Keratinocyte (primary cell): ENCODE measurements at regions not wholly inside any gene's neighbourhood (a gene's known extent, or its start where the extent isn't known, plus 50 kb on each side); places are given as distances from the start of the nearest gene placed in this dataset.
"Not testable (repeated sequence)": the region's sequence is repeated elsewhere in the genome, so short reads cannot be mapped to it uniquely, and the experiment has no call there.

ENCODE experiments used
- DNase-seq: peaks from one replicate; pipeline ENCODE4 v3.0.0-alpha.2; 2011; ENCODE audit warnings: low read depth, missing footprints, low spot score
- FAIRE-seq: peaks from 2 replicates; lab custom pipeline; 2011; peaks lifted over from hg19 to GRCh38; lab: Jason Lieb, UNC
- H2AFZ ChIP-seq: 2 replicates; pipeline ENCODE4 v1.6.0; 2012; ENCODE audit warnings: low read length, control low read depth, inconsistent platforms; ENCODE audit not compliant: control insufficient read depth
- H3K27ac ChIP-seq: 2 replicates; pipeline ENCODE4 v1.5.1; 2011; ENCODE audit warnings: low read length; ENCODE audit not compliant: control insufficient read depth, insufficient read depth
- H3K27me3 ChIP-seq: 3 replicates; pipeline ENCODE4 v1.6.0; 2011; ENCODE audit warnings: low read length; ENCODE audit not compliant: control insufficient read depth, insufficient read depth; ENCODE audit errors: extremely low read depth
- H3K36me3 ChIP-seq, 2 experiments: 2 replicates in 1 of 2; 3 replicates in 1 of 2; pipeline ENCODE4 v1.5.1; 2011; ENCODE audit warnings: low read length in 2 of 2, mild to moderate bottlenecking in 1 of 2; ENCODE audit not compliant: control insufficient read depth in 2 of 2, insufficient read depth in 2 of 2; ENCODE audit errors: extremely low read depth in 1 of 2
- H3K4me1 ChIP-seq: 3 replicates; pipeline ENCODE4 v1.5.1; 2011; ENCODE audit warnings: low read length; ENCODE audit not compliant: control insufficient read depth, insufficient read depth; ENCODE audit errors: extremely low read depth
- H3K4me2 ChIP-seq: 3 replicates; pipeline ENCODE4 v1.6.0; 2011; ENCODE audit warnings: low read depth, low read length; ENCODE audit not compliant: control insufficient read depth, insufficient read depth; ENCODE audit errors: extremely low read depth
- H3K4me3 ChIP-seq, 3 experiments: fragments of 200-600 bp in 1 of 3; sonication (generic) in 1 of 3; 2 replicates in 2 of 3; 3 replicates in 1 of 3; pipeline ENCODE4 v1.5.1; 2011 to 2016; ENCODE audit warnings: low read length in 3 of 3, mild to moderate bottlenecking in 3 of 3, control low read depth in 2 of 3, inconsistent platforms in 1 of 3, low read depth in 1 of 3, mixed read lengths in 1 of 3, mixed run types in 1 of 3, moderate library complexity in 1 of 3; ENCODE audit not compliant: control insufficient read depth in 2 of 3, insufficient read depth in 2 of 3; ENCODE audit errors: extremely low read depth in 1 of 3
- H3K79me2 ChIP-seq: 2 replicates; pipeline ENCODE4 v1.6.0; 2012; ENCODE audit warnings: low read length; ENCODE audit not compliant: control insufficient read depth, insufficient read depth
- H3K9ac ChIP-seq: 3 replicates; pipeline ENCODE4 v1.6.0; 2011; ENCODE audit warnings: low read length; ENCODE audit not compliant: control insufficient read depth, insufficient read depth; ENCODE audit errors: extremely low read depth
- H3K9me1 ChIP-seq: 3 replicates; pipeline ENCODE4 v1.6.0; 2011; ENCODE audit warnings: low read length; ENCODE audit not compliant: control insufficient read depth, insufficient read depth; ENCODE audit errors: extremely low read depth
- H3K9me3 ChIP-seq: 2 replicates; pipeline ENCODE4 v1.5.1; 2012; ENCODE audit warnings: low read depth, low read length; ENCODE audit not compliant: control insufficient read depth
- H4K20me1 ChIP-seq: 3 replicates; pipeline ENCODE4 v1.6.0; 2011; ENCODE audit warnings: low read length; ENCODE audit not compliant: control insufficient read depth, insufficient read depth; ENCODE audit errors: extremely low read depth
- CTCF ChIP-seq, 3 experiments: IDR thresholded peaks in 1 of 3; conservative IDR thresholded peaks in 1 of 3; optimal IDR thresholded peaks in 1 of 3; 2 replicates in 2 of 3; 3 replicates in 1 of 3; pipeline versions ENCODE3 to v1.5.1; 2011; ENCODE audit warnings: low read length in 3 of 3, mild to moderate bottlenecking in 3 of 3, moderate library complexity in 2 of 3, control low read depth in 1 of 3, inconsistent platforms in 1 of 3; ENCODE audit not compliant: insufficient read depth in 2 of 3; ENCODE audit errors: extremely low read depth in 1 of 3
- EZH2 ChIP-seq: IDR thresholded peaks from one replicate; pipeline ENCODE4 v1.6.1; 2012; ENCODE audit warnings: inconsistent platforms, mild to moderate bottlenecking, low read length, moderate library complexity
- dilution Hi-C: fragments of 300-500 bp; cut with MboI; formaldehyde crosslinking; loops from one replicate; pipeline ENCODE4 v1.7.0; 2020; ENCODE audit warnings: low sequenced_read_pairs; ENCODE audit not compliant: extremely low pct_ligation_motif_present

- H3K79me2 ChIP-seq, result no peaks in the 10 kb centered on the region
- no peaks in the 10 kb centered on the region for H3K36me3 ChIP-seq
- TF ChIP-seq EZH2 (no peak), CTCF (optimal IDR thresholded peaks at IDR 0.05 in 1 of 3, IDR thresholded peaks at IDR 0.05 in 1 of 3, conservative IDR thresholded peaks at IDR 0.05 in 1 of 3; ENCODE audit: extremely low read depth in 1 of 3, insufficient read depth in 2 of 3, low read length in 3 of 3) (no peak)
- DNase-seq (no peak), FAIRE-seq (no peak)
- H3K4me1 ChIP-seq, result peaks cover 6% of the 10 kb centered on the region
- H3K27ac ChIP-seq, result no peak overlapping the region
- H3K4me2 ChIP-seq, result no peak overlapping the region
- H3K9ac ChIP-seq, result no peak overlapping the region
- no peaks in the 10 kb centered on the region for H3K27me3 ChIP-seq
- H2AFZ ChIP-seq, result no peak overlapping the region
- no peaks in the 10 kb centered on the region for H4K20me1 ChIP-seq
- H3K4me3 ChIP-seq, result no peak overlapping the region
- H3K9me1 ChIP-seq, result no peaks in the 10 kb centered on the region
- no peaks in the 10 kb centered on the region for H3K9me3 ChIP-seq
- dilution Hi-C loops, result no loop called here
Observed at GRCh38 chr5:130398825-130399224, 494.6 kb downstream of the CHSY3 start.

- H3K27me3 ChIP-seq, H3K9me1 ChIP-seq, H3K4me2 ChIP-seq, H2AFZ ChIP-seq, dilution Hi-C loops, FAIRE-seq, DNase-seq, H3K9ac ChIP-seq, H3K27ac ChIP-seq, H3K4me3 ChIP-seq, H3K79me2 ChIP-seq, H3K36me3 ChIP-seq, H3K4me1 ChIP-seq, H4K20me1 ChIP-seq, H3K9me3 ChIP-seq: not testable (repeated sequence)
Observed at GRCh38 chr5:130397727-130398126, 493.5 kb downstream of the CHSY3 start.

GRCh38 chr5:130397132-130397531 lies 492.9 kb downstream of the CHSY3 start:
- H3K27me3 ChIP-seq, result no peaks in the 10 kb centered on the region
- FAIRE-seq, result no peak
- no peaks in the 10 kb centered on the region for H3K36me3 ChIP-seq
- no peaks in the 10 kb centered on the region for H3K79me2 ChIP-seq
- no peak overlapping the region for H3K4me2 ChIP-seq
- peaks cover 6% of the 10 kb centered on the region for H3K4me1 ChIP-seq
- H2AFZ ChIP-seq, result no peak overlapping the region
- no peak overlapping the region for H3K4me3 ChIP-seq
- H3K9me1 ChIP-seq, result no peaks in the 10 kb centered on the region
- no peak for TF ChIP-seq EZH2
- no peak for TF ChIP-seq CTCF (optimal IDR thresholded peaks at IDR 0.05 in 1 of 3, IDR thresholded peaks at IDR 0.05 in 1 of 3, conservative IDR thresholded peaks at IDR 0.05 in 1 of 3; ENCODE audit: extremely low read depth in 1 of 3, insufficient read depth in 2 of 3, low read length in 3 of 3)
- no peak for DNase-seq
- H3K9ac ChIP-seq, result no peak overlapping the region
- no peaks in the 10 kb centered on the region for H4K20me1 ChIP-seq
- dilution Hi-C loops, result no loop called here
- H3K9me3 ChIP-seq, result no peaks in the 10 kb centered on the region
- H3K27ac ChIP-seq, result no peak overlapping the region

DNA sequence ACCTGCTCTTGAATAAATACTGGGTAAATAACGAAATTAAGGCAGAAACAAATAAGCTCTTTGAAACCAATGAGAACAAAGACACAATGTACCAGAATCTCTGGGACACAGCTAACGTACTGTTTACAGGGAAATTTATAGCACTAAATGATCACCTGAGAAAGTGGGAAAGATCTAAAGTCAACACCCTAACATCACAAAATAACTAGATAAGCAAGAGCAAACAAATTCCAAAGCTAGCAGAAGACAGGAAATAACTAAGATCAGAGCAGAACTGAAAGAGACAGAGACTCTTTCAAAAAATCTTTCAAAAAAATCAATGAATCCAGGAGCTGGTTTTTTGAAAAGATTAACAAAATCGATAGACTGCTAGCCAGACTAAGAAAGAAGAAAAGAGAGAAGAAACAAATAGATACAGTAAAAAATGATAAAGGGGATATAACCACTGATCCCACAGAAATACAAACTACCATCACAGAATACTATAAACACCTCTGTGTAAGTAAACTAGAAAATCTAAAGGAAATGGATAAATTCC lies 487.5 kb downstream of the CHSY3 start:
- H3K4me3 ChIP-seq, H3K9me1 ChIP-seq, H3K36me3 ChIP-seq, H3K27me3 ChIP-seq, H3K79me2 ChIP-seq, H3K4me2 ChIP-seq, H4K20me1 ChIP-seq, H3K9me3 ChIP-seq, FAIRE-seq, H3K27ac ChIP-seq, dilution Hi-C loops, H3K4me1 ChIP-seq, H3K9ac ChIP-seq, H2AFZ ChIP-seq, DNase-seq: not testable (repeated sequence)
